ENCODE measurements at regions not wholly inside any gene's neighbourhood (a gene's known extent, or its start where the extent isn't known, plus 50 kb on each side); places are given as distances from the start of the nearest gene placed in this dataset.

DNA sequence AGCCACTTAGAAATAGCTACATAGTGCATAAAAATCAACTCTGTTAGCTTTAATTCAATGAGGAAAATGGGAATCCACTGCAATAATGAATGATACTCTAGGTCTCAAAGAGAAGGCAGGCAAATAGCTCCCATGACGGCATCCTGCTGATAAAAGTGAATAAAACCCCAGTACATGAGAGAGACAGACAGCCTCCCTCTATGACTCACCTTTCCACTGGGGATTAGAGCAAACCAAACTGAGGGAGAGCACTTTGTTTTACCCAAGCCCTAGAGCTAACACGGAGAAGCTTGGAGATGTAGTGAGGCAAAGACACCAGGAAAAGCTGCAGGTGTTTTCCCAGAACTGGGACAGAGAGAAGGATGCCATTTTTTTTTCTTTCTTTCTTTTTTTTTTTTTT lies 621.9 kb downstream of the LRRIQ3 start:
- TF ChIP-seq, protein P1, sequence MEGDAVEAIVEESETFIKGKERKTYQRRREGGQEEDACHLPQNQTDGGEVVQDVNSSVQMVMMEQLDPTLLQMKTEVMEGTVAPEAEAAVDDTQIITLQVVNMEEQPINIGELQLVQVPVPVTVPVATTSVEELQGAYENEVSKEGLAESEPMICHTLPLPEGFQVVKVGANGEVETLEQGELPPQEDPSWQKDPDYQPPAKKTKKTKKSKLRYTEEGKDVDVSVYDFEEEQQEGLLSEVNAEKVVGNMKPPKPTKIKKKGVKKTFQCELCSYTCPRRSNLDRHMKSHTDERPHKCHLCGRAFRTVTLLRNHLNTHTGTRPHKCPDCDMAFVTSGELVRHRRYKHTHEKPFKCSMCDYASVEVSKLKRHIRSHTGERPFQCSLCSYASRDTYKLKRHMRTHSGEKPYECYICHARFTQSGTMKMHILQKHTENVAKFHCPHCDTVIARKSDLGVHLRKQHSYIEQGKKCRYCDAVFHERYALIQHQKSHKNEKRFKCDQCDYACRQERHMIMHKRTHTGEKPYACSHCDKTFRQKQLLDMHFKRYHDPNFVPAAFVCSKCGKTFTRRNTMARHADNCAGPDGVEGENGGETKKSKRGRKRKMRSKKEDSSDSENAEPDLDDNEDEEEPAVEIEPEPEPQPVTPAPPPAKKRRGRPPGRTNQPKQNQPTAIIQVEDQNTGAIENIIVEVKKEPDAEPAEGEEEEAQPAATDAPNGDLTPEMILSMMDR (IDR thresholded peaks at IDR 0.05): no peak
- no peak for TF ChIP-seq POLR2A (IDR thresholded peaks at IDR 0.05)

Measured in testis (tissue), 2 donors.